ENCODE measurements at regions not wholly inside any gene's neighbourhood (a gene's known extent, or its start where the extent isn't known, plus 50 kb on each side); places are given as distances from the start of the nearest gene placed in this dataset.
"Not testable (repeated sequence)": the region's sequence is repeated elsewhere in the genome, so short reads cannot be mapped to it uniquely, and the experiment has no call there.

- no peak for DNase-seq
These were observed 415.5 kb upstream of the MAN1A1 start for GRCh38 chr6:119764927-119765681.

GRCh38 chr6:119760046-119760445, 410.5 kb upstream of the MAN1A1 start:
- no peak for DNase-seq

GRCh38 chr6:119758385-119758784, 408.8 kb upstream of the MAN1A1 start:
- no peak for DNase-seq

DNA sequence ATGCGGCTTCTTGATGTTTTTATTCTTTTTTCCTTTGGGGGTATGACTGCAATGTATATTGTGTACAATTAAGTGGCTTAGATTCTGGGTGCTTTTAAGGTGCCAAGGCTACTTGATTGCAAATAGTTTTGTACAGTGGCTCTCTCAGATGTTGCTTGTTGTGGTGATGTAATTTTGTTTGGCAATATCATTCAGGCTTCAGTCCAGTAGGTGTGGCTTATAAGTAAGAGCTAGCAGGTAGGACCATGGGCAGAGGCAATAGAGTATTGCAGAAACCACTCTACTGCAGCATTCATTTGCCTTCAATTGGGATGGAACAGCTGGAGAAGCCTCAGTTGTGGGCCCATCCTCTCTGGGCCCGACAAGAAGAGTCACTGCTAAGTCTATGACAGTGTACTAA, 407.9 kb upstream of the MAN1A1 start:
- no peak for DNase-seq

- no peak for DNase-seq
These were observed 399.8 kb upstream of the MAN1A1 start for GRCh38 chr6:119749335-119749734.

DNA sequence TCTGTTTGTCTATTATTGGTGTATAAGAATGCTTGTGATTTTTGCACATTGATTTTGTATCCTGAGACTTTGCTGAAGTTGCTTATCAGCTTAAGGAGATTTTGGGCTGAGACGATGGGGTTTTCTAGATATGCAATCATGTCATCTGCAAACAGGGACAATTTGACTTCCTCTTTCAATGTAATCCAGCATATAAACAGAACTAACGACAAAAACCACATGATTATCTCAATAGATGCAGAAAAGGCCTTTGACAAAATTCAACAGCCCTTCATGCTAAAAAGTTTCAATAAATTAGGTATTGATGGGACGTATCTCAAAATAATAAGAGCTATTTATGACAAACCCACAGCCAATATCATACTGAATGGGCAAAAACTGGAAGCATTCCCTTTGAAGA, 399.0 kb upstream of the MAN1A1 start:
- not testable (repeated sequence) for DNase-seq

DNA sequence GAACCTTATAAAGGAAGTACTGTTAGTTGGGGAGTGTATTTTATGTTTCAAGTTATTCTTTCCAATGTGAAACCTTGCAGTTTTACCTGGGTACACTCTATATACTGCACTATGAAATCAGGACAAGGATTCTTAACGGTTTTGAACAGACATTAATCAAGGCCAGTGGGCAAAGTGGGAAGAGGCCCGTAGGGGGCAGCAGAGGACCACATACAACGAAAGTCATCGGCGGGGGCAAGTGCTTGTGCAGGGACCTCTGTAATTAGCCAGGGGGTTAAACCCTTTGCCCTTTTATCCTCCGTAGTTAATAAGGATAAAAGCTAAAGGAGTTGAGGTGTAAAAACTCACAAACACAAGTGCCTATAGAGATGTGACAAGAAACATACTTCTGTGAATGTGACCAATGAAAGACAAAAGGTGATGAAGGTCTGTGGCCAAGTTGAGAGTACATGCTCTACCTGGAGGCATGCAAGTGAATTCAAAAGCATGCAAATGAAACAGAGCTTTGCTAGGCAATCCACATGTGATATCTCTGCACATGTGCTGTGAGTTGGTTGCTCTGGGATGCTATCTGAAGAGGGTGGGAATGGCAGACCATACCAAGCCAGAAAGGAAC, 392.7 kb upstream of the MAN1A1 start:
- peak in 3 of 4 experiments; percentile 1 to 13 (median 1) for DNase-seq

DNA sequence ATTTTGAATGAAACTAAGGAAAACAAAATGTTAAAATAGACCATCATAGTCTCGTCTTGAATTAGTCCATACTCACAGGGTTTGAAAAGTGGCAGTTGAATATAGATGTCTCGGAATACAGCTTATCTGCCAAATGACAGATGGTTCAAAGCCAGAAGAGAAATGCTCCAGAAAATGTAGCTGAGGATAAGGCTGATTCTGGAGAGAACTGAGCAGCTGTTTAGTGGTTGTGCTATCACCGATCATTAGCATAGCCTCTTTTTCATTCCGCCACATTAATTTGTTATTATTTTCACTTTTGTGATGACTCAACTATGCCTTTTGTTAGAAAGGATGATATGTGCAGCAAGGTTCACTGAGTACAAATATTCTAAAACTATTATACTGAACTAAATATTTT, 390.2 kb upstream of the MAN1A1 start:
- no peak for DNase-seq

GRCh38 chr6:119738425-119738824, 388.9 kb upstream of the MAN1A1 start:
- DNase-seq, result no peak

DNA sequence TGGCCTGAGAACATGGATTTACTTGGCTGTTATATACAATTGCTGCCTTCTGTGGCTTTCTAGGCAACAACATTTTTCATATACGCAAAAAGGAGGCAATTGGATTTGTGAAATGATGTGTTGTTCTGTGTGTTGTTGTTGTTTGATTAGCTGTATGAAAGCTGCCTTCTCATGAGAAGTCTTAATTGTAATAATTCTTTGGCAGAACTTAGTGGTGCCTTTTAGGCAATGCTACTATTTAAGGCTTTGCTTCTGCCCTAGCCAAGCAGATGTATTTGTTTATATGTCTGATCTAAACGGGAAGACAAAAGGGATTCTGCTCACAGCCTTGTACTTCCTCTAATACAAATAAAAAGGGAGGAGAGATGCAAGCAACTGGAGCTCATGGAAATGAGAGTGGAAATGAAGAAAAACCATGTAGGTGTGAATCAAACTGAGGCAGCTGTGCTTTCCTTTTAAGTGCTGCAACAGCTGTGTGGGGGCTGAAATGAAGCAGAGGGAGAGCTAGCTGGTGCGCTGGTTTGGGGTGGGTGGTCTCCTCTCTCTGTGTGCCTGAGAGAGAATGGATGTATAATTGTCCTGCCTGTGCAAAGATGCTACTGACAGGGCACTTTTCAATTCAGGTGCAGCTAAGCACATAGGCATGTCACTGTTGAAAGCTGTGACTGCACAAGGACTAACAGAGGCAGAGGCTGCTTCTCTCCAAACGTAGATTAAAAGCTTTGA, 386.9 kb upstream of the MAN1A1 start:
- DNase-seq, result no peak

DNA sequence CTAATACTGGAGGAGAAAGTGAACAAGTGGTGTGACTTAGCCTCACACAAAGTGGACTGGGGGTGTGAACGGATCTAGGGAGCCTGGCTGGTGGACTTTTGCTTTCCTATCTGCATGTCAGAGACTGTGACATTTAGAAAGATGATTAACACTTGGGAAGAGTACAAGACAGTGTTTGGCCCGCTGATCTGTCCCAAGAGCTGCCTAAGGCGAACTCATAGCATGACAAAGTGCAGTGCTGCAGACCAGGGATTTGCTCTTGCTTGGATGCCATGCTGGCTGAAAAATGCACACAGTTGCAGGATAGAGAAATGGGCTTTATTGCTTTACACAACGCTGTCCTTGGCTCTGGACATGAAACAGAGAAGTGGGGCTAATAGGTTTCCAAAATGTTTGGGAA, 386.0 kb upstream of the MAN1A1 start:
- no peak for DNase-seq

GRCh38 chr6:119734227-119734626, 384.7 kb upstream of the MAN1A1 start:
- no peak for DNase-seq

DNA sequence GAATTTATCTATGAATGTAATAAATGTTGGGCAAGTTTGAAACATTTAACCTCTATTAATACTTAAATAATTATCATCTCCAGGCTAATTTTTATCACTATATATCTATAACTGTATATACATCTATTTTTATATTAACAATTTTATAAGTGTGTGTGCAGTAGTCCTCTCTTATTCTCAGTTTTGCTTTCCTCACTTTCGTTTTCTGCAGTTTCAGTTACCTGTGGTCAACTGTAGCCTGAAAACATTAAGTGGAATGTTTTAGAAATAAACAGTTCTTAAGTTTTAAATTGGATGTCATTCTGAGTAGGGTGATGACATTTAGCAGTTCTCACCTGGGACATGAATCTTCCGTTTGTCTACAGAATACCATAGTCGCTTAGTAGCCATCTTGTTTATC, 379.4 kb upstream of the MAN1A1 start:
- DNase-seq, result no peak

DNA sequence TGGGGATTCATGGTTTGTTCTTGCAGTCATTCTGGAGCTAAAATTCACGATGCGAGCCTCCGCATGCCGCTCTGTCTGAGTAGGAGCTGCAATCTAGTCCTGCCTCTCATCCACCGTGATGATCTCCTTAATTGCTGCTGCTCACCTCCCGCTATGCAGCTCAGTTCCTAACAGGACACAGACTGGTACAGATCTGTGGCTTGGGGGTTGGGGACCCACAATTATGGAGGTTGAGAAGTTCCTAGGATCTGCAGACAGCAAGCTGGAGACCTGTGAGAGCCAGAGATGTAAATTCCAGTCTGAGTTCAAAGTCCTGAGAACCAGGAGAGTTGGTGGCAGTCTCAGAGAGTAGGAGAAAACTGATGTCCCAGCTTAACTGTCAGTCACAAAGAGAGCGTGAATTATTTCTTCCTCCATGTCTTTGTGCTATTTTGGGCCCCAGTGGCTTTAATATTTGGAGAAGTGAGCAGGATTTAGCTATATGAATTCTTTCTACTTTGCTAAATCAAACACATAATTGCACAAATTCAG, 378.7 kb upstream of the MAN1A1 start:
- DNase-seq, result no peak

GRCh38 chr6:119727504-119728219, 378.1 kb upstream of the MAN1A1 start:
- no peak for DNase-seq

DNA sequence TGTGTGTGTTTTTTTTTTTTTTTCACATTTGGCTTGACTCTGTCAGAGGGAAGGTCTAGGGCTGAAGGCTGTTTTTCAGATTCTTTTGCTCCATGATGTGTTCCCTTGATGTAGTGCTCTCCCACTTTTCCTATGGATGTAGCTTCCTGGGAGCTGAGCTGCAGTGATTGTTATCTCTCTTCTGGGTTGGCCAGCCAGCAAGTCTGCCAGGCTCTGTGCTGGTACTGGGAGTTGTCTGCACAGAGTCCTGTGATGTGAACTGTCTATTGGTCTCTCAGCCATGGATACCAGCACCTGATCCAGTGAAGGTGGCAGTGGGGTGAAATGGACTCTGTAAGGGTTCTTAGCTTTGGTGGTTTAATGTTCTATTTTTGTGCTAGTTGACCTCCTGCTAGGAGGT, 377.4 kb upstream of the MAN1A1 start:
- not testable (repeated sequence) for DNase-seq

DNA sequence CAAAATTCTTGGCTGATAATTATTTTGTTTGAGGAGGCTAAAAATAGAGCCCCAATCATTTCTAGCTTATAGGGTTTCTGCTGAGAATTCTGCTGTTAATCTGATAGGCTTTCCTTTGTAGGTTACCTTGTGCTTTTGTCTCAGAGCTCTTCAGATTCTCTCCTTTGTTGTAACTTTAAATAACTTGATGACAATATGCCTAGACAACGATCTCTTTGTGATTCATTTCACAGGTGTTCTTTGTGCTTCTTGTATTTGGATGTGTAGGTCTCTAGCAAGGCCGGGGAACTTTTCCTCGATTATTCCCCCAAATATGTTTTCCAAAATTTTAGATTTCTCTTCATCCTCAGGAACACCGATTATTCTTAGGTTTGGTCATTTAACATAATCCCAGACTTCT, 376.5 kb upstream of the MAN1A1 start:
- no peak for DNase-seq

- no peak for DNase-seq
These were observed 370.6 kb upstream of the MAN1A1 start for GRCh38 chr6:119720160-119720559.

DNA sequence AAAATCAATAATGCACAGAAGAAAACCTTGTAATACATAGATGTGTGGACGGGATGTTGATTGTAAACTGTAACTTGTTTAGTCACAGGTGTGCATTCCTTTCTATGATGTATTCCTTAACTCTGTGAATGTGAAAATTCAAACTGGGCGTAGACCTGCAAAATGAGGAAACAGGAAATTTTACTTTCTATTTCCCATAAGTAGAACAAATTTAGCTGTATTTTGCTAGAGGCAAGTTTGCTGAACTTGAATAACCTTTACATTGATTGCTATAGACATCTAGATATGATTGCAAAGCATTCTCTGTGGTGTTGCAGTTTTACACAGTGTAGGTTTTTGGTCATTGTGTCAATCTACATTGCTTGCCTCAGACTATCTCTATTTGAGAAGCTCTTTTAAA, 368.4 kb upstream of the MAN1A1 start:
- no peak for DNase-seq

- DNase-seq, result no peak
These were observed 367.2 kb upstream of the MAN1A1 start for GRCh38 chr6:119716668-119717270.

DNA sequence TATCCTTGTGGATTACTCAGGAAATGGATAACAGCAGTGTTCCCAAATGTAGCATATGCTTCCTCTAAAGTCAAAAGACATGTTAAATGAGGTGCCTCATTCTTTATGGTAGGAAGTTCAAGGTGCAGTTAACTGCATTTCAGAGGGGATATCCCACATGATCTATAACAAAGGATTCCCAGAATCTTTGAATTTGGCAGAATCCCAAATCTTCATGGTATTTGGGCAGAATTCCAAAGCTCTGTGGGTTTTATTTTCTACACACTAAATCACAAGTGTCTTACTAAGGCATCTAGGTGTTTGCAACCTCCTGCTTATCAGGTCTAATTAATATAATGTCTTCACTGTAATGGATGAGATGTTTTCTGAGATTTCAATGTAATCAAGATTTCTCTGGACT, 364.3 kb upstream of the MAN1A1 start:
- DNase-seq, result no peak

- DNase-seq, result no peak
These were observed 337.1 kb upstream of the MAN1A1 start for GRCh38 chr6:119686644-119687043.

DNA sequence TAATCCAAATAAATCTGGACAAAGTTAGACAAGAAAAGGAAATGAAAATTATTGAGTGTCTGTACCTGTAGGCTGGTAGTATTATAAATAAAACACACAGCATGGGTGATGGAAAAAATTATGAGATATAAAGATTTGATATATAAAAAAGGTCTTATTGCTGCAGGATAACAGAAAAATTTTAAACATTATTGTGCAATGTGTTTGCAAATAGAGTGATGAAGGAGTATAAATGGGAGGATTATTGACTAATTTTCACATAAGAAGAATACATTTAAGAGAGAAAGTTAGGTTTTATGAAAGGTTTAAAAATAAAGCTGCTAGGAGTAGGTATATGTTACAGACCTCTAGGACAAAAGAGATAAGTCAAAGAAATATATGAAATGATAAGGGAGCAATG, 336.7 kb upstream of the MAN1A1 start:
- no peak for DNase-seq

Measured in activated CD4-positive, CD25-positive, alpha-beta regulatory T cell (primary cell).